AG09319 (cell line): ENCODE measurements at regions not wholly inside any gene's neighbourhood (a gene's known extent, or its start where the extent isn't known, plus 50 kb on each side); places are given as distances from the start of the nearest gene placed in this dataset.
"Not testable (repeated sequence)": the region's sequence is repeated elsewhere in the genome, so short reads cannot be mapped to it uniquely, and the experiment has no call there.

Source experiments
- DNase-seq: peaks from one replicate; pipeline ENCODE4 v3.0.0-alpha.2; 2010; ENCODE audit warnings: low read depth; ENCODE audit errors: extremely low read depth
- CTCF ChIP-seq: IDR thresholded peaks from 2 replicates; pipeline ENCODE4 v1.5.1; 2011; ENCODE audit warnings: low read depth, mild to moderate bottlenecking, inconsistent platforms, low read length, moderate library complexity

- no peak for DNase-seq
- TF ChIP-seq CTCF = no peak
Observed at GRCh38 chr16:85201574-85201973, 89.3 kb upstream of the CIBAR2 start.

DNA sequence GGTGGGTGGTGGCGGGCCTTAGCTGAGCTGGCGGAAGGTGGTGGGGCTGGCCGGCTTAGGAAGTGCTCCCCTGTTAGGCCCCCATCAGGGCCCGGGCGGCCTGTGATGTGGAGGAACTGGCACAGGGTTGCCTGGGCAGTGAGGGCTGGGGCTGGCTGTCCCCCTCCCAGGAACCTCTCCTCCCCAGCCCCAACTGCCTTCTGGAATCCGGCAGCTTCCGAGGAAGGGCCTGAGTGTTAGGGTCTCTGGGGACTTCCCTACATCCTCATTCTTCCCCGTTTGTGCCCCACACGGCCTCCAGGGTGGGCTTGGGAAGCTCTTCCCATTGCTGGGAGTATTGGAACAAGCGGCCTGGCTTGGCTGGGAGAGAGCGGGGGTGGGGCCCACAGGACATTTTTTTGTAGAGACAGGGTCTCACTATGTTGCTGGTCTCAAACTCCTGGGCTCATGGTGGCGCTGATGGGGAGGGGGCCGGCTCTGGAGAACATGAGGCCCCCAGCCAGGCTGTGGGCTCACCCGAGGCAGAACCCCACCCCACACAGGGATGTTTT is 89.9 kb upstream of the CIBAR2 start:
- no peak for TF ChIP-seq CTCF
- DNase-seq = no peak

DNA sequence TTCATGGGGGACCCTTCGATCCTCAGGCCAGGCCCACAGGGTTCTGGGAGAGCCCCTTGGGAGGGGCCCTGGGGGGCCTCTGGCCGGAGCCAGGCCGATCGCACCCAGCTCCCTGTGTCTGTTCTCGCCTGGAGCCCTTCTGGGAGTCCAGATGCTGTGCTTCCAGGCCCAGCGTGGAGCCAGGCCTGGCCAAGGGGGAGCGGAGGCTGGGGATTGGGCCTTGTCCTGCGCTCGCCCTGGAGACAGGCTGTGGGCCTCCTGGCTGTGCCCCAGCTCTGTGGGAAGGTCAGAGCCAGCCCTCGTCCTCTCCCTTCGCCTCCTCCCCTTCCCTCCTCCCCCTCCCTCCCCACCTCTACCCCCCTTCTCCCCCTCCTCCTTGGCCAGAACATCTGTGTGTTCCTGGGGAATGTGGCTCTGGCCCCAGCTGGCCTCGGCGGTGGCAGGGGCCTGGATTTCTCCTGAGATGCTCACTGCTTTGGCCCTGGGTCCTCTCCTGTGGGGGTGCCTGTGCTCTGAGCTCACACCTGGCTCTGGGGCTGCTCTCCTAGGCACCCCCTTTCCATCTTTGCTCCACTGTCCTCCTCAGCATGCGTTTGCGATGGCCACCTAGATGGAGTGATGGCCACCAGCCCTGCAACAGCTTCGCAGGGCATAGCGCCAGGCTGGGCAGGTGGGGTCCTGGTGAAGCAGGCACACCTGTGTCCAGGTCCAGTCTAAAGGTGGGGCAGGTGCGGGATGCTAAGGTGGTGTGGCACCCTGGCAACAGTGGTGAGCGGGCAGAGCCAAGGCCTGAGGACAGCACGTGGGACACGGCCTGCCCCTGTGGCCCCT is 90.6 kb upstream of the CIBAR2 start:
- peak; percentile 93 for DNase-seq
- no peak for TF ChIP-seq CTCF

DNA sequence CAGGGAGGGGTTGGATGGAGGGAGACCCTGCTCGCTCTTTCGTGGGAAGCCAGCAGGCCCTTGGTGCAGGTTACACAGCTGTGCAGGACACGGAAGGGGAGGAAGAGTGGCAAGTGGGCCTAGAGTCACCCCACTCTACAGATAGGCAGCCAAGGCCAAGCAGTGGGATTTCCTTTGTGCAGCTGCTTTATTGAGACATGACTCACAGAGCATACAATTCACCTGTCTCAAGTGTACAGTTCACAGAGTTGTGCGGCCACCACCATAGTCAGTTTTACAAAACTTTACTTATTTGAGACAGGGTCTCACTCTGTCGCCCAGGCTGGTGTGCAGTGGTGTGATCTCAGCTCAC is 91.2 kb upstream of the CIBAR2 start:
- no peak for DNase-seq
- no peak for TF ChIP-seq CTCF

DNA sequence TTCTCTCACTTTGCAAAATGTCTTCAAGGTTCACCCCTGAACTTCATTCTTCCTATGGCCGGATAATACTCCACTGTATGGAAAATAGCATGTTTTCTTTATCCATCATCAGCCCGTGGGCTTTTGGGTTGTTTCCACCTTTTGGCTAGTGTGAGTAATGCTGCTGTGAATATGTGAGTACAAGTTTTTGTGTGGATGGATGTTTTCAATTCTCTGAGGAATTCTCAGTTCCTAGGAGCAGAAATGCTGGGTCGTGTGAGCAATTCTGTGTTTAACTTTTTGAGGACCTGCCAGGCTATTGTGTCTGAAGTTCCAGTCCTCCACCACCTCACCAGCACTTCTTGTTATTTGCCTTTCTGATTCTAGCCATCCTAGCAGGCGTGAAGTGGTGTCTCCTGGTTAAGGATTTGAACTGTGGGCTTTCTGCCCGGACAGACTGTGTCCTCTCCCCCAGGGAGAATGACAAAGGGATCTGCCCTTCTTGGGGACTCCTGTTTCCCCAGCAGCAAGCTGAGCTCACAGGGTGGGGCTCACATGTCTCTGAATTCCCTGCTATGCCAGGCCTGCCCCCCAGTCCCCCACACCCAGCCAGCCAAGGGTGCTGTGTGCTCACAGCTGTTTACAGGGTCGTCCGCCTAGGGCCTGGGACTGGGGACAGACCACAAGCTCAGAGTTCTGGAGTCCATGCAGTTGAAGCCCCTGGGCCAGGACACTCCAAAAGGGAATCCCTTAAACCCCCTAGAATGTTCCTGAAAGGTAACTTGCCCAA is 92.2 kb upstream of the CIBAR2 start:
- no peak for TF ChIP-seq CTCF
- DNase-seq = peak; percentile 50

- not testable (repeated sequence) for DNase-seq
Observed at GRCh38 chr16:85205257-85205656, 93.0 kb upstream of the CIBAR2 start.

DNA sequence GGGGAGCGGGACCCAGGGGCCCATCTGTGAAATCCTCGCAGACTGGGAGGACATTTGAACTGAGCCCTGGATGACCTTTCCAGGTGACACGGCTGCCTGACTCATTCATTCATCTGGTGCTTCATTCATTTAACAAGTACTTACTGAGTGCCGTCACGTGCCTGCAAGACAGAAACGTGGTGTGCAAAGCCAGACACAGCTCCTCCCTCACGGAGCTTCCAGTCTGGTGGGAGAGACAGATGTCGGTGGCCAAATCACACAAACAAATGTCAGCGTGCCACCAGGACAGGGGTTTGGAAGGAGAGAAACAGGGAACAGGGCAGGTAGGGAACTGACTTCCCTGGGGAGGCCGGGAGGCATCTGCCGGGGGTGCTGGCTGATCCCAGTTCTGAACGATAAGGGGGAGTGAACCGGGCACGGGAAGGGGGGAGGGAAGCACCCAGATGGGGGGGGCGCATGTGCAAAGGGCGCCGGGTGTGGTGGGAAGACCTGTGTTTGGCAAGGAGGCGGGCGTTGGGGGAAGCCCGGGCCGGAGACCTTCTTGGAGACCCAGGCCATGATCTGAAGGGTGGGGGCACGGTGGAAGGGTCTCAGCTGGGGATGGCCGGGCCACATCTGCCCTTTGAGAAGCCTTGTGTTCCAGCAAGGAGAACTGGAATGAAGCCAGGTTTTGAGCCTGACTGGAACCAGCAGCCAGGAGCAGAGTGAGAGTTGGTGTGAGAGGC is 93.6 kb upstream of the CIBAR2 start:
- DNase-seq = no peak
- no peak for TF ChIP-seq CTCF
